ENCODE measurements at regions not wholly inside any gene's neighbourhood (a gene's known extent, or its start where the extent isn't known, plus 50 kb on each side); places are given as distances from the start of the nearest gene placed in this dataset.

DNA sequence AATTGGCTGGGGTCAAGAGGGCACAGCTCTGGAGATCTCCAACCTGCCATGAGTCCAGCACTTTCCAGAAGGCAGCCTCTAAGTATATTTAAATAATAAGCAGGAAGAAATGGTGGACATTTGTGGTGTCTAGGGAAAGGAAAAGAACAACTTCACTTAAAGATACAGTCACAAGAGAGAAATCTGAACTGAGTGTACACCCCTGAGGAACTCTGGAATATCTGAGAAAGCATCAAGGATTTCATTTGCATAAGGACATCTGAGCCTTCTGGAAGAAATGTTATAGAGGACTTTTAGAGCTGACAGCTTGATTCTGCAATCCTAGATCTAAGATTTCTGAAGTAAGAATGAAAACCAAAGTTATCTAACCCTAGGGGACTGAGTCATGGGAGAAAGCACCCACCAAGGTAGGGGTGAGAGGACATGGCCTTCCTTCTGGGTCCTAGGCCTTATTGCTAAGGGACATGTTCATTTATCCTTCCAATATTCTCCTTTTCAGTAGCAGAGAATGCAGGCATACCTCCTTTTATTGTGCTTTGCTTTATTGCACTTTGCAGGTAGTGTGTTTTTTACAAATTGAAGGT lies 253.4 kb upstream of the SLC24A2 start:
- BruUV-seq (replicated peaks), result no TSS peak
- Histone ChIP-seq H4K20me1 (replicated peaks; ENCODE audit: control insufficient read depth, extremely low read depth, insufficient read depth, low read length) (no peaks in the 10 kb centered on the region), H3K27ac (ENCODE audit: insufficient read depth, low read depth, low read length) (no peak overlapping the region), H2AFZ (ENCODE audit: low read depth, low read length) (no peak overlapping the region), H3K4me3 (replicated peaks in 1 of 3; ENCODE audit: insufficient read depth in 1 of 3, low read depth in 1 of 3, low read length in 3 of 3) (no peak overlapping the region), H3K9ac (replicated peaks; ENCODE audit: extremely low read depth, insufficient read depth, low read length) (no peak overlapping the region), H3K4me2 (ENCODE audit: insufficient read depth, low read length) (no peak overlapping the region), H3K9me1 (replicated peaks; ENCODE audit: control insufficient read depth, extremely low read depth, insufficient read depth, low read length) (no peaks in the 10 kb centered on the region), H3K27me3 (ENCODE audit: control insufficient read depth in 2 of 2, insufficient read depth in 2 of 2, low read length in 2 of 2) (peaks cover 4 to 5% of the 10 kb centered on the region in 2 experiments), H3K36me3 (ENCODE audit: control insufficient read depth in 2 of 2, extremely low read depth in 1 of 2, insufficient read depth in 2 of 2, low read length in 2 of 2) (no peaks in the 10 kb centered on the region), H3K79me2 (ENCODE audit: control insufficient read depth, insufficient read depth, low read length) (no peaks in the 10 kb centered on the region), H3K9me3 (replicated peaks; ENCODE audit: control insufficient read depth, insufficient read depth, low read length) (no peaks in the 10 kb centered on the region), H3K4me1 (ENCODE audit: control insufficient read depth, extremely low read depth, insufficient read depth, low read length) (no peaks in the 10 kb centered on the region)
- POLR2A ChIA-PET, result no interaction called here
- CTCF ChIA-PET, result no interaction called here
- no peak for DNase-seq (ENCODE audit: low read depth, low spot score)
- TF ChIP-seq, protein P1, sequence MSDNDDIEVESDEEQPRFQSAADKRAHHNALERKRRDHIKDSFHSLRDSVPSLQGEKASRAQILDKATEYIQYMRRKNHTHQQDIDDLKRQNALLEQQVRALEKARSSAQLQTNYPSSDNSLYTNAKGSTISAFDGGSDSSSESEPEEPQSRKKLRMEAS (IDR thresholded peaks at IDR 0.05; ENCODE audit: insufficient read depth, insufficient read length), result no peak
- no peak for TF ChIP-seq GATA2 (IDR thresholded peaks at IDR 0.05; ENCODE audit: insufficient read depth, insufficient read length, low read depth, low read length)
- no peak for TF ChIP-seq POLR2A (IDR thresholded peaks at IDR 0.05; ENCODE audit: low read depth, low read length)
- TF ChIP-seq JUN (IDR thresholded peaks at IDR 0.05; ENCODE audit: borderline replicate concordance, insufficient read depth, insufficient read length, low read depth), result no peak
- TF ChIP-seq POLR2AphosphoS5 (IDR thresholded peaks at IDR 0.05; ENCODE audit: insufficient read depth, low read depth, low read length), result no peak
- no peak for TF ChIP-seq EZH2 (IDR thresholded peaks at IDR 0.05; ENCODE audit: borderline replicate concordance, low read depth, low read length, severe bottlenecking)
- TF ChIP-seq, protein P2, sequence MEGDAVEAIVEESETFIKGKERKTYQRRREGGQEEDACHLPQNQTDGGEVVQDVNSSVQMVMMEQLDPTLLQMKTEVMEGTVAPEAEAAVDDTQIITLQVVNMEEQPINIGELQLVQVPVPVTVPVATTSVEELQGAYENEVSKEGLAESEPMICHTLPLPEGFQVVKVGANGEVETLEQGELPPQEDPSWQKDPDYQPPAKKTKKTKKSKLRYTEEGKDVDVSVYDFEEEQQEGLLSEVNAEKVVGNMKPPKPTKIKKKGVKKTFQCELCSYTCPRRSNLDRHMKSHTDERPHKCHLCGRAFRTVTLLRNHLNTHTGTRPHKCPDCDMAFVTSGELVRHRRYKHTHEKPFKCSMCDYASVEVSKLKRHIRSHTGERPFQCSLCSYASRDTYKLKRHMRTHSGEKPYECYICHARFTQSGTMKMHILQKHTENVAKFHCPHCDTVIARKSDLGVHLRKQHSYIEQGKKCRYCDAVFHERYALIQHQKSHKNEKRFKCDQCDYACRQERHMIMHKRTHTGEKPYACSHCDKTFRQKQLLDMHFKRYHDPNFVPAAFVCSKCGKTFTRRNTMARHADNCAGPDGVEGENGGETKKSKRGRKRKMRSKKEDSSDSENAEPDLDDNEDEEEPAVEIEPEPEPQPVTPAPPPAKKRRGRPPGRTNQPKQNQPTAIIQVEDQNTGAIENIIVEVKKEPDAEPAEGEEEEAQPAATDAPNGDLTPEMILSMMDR (IDR thresholded peaks at IDR 0.05; ENCODE audit: extremely low read depth in 1 of 2, insufficient read depth in 1 of 2, low read depth in 1 of 2, low read length in 2 of 2), result no peak
- dilution Hi-C loops (cut with MboI; ENCODE audit: extremely low pct_ligation_motif_present, low sequenced_read_pairs) (no loop called here), intact Hi-C loops (cut with micrococcal nuclease) (no loop called here)
- FAIRE-seq, result no peak

Data from endothelial cell of umbilical vein (primary cell).